ENCODE measurements at regions not wholly inside any gene's neighbourhood (a gene's known extent, or its start where the extent isn't known, plus 50 kb on each side); places are given as distances from the start of the nearest gene placed in this dataset.

DNA sequence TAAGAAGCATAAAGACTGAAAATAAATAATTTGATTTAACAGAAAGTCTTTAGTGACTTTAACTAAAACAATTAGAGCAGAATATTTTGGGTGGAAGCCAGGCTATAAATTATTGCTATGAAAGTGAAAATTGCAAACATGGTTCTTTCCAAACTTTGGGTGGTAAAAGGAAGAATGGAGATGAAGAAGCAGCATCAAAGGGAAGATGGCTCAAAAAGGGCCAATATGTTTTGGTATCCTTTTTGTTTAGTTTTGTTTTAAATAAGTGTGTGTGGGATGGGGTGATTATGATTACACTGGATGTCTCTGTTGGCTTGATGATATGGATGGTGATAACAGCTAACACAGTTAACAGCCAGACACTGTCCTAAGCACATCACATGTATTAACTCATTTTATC lies 153.7 kb downstream of the CYB561 start:
- TF ChIP-seq SMC3 (IDR thresholded peaks at IDR 0.05) (no peak), RCOR1 (IDR thresholded peaks at IDR 0.05; ENCODE audit: low read depth, low read length) (no peak), POLR2A (IDR thresholded peaks at IDR 0.05; ENCODE audit: low read length) (no peak), EP300 (IDR thresholded peaks at IDR 0.05) (no peak), MAFK (IDR thresholded peaks at IDR 0.05; ENCODE audit: partially characterized antibody) (no peak), TP53 (CRISPR knock-in tag; IDR thresholded peaks at IDR 0.05) (no peak)
- TF ChIP-seq, protein P1, sequence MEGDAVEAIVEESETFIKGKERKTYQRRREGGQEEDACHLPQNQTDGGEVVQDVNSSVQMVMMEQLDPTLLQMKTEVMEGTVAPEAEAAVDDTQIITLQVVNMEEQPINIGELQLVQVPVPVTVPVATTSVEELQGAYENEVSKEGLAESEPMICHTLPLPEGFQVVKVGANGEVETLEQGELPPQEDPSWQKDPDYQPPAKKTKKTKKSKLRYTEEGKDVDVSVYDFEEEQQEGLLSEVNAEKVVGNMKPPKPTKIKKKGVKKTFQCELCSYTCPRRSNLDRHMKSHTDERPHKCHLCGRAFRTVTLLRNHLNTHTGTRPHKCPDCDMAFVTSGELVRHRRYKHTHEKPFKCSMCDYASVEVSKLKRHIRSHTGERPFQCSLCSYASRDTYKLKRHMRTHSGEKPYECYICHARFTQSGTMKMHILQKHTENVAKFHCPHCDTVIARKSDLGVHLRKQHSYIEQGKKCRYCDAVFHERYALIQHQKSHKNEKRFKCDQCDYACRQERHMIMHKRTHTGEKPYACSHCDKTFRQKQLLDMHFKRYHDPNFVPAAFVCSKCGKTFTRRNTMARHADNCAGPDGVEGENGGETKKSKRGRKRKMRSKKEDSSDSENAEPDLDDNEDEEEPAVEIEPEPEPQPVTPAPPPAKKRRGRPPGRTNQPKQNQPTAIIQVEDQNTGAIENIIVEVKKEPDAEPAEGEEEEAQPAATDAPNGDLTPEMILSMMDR (IDR thresholded peaks at IDR 0.05), result no peak
- TF ChIP-seq, protein P2, sequence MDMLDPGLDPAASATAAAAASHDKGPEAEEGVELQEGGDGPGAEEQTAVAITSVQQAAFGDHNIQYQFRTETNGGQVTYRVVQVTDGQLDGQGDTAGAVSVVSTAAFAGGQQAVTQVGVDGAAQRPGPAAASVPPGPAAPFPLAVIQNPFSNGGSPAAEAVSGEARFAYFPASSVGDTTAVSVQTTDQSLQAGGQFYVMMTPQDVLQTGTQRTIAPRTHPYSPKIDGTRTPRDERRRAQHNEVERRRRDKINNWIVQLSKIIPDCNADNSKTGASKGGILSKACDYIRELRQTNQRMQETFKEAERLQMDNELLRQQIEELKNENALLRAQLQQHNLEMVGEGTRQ (IDR thresholded peaks at IDR 0.05), result no peak

Data from A549 (cell line).